Ishikawa (cell line): ENCODE measurements at regions not wholly inside any gene's neighbourhood (a gene's known extent, or its start where the extent isn't known, plus 50 kb on each side); places are given as distances from the start of the nearest gene placed in this dataset.

Experiments
- CEBPB ChIP-seq: IDR thresholded peaks from 2 replicates; pipeline ENCODE4 v1.6.1; 2012
- CREB1 ChIP-seq: IDR thresholded peaks from 2 replicates; pipeline ENCODE4 v1.6.1; 2012; ENCODE audit warnings: low read depth
- EGR1 ChIP-seq: IDR thresholded peaks from 2 replicates; pipeline ENCODE4 v1.6.1; 2012
- EP300 ChIP-seq: IDR thresholded peaks from 2 replicates; pipeline ENCODE4 v1.6.1; 2012; ENCODE audit warnings: borderline replicate concordance
- NFIC ChIP-seq: IDR thresholded peaks from 2 replicates; pipeline ENCODE4 v1.6.1; 2012
- RAD21 ChIP-seq: IDR thresholded peaks from 2 replicates; pipeline ENCODE4 v1.6.1; 2012; ENCODE audit warnings: low read depth
- TAF1 ChIP-seq: IDR thresholded peaks from 2 replicates; pipeline ENCODE4 v1.6.1; 2012; ENCODE audit warnings: low read depth, mild to moderate bottlenecking
- TCF12 ChIP-seq: IDR thresholded peaks from 2 replicates; pipeline ENCODE4 v1.6.1; 2012; ENCODE audit warnings: low read depth
- YY1 ChIP-seq: IDR thresholded peaks from 2 replicates; pipeline ENCODE4 v1.6.1; 2012; ENCODE audit warnings: low read depth
- ZBTB7A ChIP-seq: IDR thresholded peaks from 2 replicates; pipeline ENCODE4 v1.6.1; 2012; ENCODE audit warnings: low read depth
- TF ChIP-seq, protein P1 (sequence below): IDR thresholded peaks from 2 replicates; pipeline ENCODE4 v1.6.1; 2012
- TF ChIP-seq, protein P2 (sequence below): IDR thresholded peaks from 2 replicates; pipeline ENCODE4 v1.6.1; 2012; ENCODE audit warnings: low read depth, mild to moderate bottlenecking
- TF ChIP-seq, protein P3 (sequence below): IDR thresholded peaks from 2 replicates; pipeline ENCODE4 v1.6.1; 2012

DNA sequence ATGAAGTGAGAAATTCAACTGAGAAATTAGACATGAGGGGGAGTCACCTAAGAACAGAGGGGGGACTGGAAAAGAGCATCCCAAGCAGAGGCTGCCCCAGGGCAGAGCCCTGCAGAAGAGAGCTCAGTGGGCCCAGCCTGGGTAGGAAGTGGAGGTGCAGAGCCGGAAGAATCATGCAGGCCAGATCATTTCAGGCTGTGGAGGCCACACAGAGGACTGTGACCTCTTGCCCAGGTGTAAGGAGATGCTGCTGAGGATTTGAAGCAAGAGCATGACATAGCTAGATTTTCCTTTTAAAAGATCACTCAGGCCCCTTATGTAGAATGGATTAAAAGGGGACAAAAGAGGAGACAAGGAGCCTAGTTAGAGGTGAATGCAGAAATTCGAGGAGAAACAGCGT is 63.9 kb upstream of the SPATA13 start:
- no peak for TF ChIP-seq NFIC
- no peak for TF ChIP-seq RAD21
- TF ChIP-seq, protein P1, sequence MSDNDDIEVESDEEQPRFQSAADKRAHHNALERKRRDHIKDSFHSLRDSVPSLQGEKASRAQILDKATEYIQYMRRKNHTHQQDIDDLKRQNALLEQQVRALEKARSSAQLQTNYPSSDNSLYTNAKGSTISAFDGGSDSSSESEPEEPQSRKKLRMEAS: no peak
- TF ChIP-seq, protein P2, sequence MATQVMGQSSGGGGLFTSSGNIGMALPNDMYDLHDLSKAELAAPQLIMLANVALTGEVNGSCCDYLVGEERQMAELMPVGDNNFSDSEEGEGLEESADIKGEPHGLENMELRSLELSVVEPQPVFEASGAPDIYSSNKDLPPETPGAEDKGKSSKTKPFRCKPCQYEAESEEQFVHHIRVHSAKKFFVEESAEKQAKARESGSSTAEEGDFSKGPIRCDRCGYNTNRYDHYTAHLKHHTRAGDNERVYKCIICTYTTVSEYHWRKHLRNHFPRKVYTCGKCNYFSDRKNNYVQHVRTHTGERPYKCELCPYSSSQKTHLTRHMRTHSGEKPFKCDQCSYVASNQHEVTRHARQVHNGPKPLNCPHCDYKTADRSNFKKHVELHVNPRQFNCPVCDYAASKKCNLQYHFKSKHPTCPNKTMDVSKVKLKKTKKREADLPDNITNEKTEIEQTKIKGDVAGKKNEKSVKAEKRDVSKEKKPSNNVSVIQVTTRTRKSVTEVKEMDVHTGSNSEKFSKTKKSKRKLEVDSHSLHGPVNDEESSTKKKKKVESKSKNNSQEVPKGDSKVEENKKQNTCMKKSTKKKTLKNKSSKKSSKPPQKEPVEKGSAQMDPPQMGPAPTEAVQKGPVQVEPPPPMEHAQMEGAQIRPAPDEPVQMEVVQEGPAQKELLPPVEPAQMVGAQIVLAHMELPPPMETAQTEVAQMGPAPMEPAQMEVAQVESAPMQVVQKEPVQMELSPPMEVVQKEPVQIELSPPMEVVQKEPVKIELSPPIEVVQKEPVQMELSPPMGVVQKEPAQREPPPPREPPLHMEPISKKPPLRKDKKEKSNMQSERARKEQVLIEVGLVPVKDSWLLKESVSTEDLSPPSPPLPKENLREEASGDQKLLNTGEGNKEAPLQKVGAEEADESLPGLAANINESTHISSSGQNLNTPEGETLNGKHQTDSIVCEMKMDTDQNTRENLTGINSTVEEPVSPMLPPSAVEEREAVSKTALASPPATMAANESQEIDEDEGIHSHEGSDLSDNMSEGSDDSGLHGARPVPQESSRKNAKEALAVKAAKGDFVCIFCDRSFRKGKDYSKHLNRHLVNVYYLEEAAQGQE: no peak
- TF ChIP-seq, protein P3, sequence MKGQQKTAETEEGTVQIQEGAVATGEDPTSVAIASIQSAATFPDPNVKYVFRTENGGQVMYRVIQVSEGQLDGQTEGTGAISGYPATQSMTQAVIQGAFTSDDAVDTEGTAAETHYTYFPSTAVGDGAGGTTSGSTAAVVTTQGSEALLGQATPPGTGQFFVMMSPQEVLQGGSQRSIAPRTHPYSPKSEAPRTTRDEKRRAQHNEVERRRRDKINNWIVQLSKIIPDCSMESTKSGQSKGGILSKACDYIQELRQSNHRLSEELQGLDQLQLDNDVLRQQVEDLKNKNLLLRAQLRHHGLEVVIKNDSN: no peak
- no peak for TF ChIP-seq TAF1
- TF ChIP-seq EGR1: no peak
- TF ChIP-seq YY1: no peak
- TF ChIP-seq EP300: no peak
- no peak for TF ChIP-seq ZBTB7A
- TF ChIP-seq CEBPB: no peak
- TF ChIP-seq CREB1: no peak
- no peak for TF ChIP-seq TCF12
